Activated CD4-positive, alpha-beta T cell treated with anti-CD3 and anti-CD28 coated beads, Interleukin-2, amount 50 U/mL, for 48 hours (primary cell): ENCODE measurements at regions not wholly inside any gene's neighbourhood (a gene's known extent, or its start where the extent isn't known, plus 50 kb on each side); places are given as distances from the start of the nearest gene placed in this dataset.

Experiments used
- DNase-seq, 2 experiments: peaks; one replicate each; pipeline ENCODE4 v3.0.0-alpha.2; 2020

DNA sequence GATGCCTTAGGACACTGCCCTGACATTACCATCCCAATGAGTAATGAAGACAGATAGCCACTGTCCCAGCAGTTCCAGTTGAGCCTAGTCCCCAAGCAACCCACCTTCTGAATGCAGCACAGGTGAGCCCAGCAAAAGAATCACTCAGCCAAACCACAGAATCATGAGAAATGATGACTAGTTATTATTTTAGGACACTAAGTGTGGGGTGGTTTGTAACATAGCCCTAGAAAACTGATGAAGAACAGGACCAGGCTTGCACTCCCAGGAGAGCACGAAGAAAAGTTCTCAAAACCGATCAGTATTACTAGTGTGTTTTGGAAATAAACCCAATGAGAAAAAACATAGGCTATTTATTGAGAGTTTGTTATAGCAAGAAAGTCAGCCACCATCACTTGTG is 129.6 kb upstream of the CNTN6 start:
- no peak for DNase-seq

GRCh38 chr3:963755-964154 is 129.1 kb upstream of the CNTN6 start:
- no peak for DNase-seq

DNA sequence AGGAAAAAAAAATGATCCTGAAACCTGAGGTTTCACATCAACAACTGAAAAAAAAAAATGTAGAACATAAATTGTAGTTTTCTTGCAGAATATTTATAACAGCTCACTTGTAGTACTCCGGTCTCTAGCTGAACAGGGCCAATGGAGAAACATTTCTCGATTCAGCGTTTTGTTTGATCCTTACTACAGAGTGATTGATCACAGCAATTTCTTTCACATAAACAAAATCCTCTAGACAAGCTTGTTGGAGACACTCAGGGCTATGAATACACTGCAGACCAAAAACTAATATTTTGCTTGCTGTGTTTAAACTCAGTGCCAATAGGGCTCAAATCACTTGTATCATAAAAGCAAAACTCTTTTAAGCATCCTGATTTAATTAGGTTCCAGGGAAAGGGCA is 127.0 kb upstream of the CNTN6 start:
- no peak for DNase-seq

DNA sequence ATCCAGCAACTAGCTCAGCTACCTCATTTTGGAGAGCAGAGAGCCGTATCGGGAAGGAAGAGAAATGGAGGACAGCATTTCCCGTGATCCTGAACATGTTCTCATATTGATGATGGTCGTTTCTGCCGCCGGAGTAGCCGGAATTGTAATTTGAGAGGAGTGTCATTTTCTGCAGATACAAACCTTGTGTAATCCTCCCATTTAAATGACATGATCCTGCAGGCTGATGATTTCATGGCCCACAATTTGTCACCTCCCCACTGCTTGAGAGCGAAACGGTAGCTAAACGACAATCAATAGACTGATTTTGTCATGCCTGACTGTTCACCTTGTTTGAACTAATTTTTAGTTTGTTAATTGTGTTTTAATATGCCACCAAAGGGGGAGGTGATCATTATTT is 126.5 kb upstream of the CNTN6 start:
- no peak for DNase-seq

GRCh38 chr3:973340-973739 is 119.5 kb upstream of the CNTN6 start:
- no peak for DNase-seq

DNA sequence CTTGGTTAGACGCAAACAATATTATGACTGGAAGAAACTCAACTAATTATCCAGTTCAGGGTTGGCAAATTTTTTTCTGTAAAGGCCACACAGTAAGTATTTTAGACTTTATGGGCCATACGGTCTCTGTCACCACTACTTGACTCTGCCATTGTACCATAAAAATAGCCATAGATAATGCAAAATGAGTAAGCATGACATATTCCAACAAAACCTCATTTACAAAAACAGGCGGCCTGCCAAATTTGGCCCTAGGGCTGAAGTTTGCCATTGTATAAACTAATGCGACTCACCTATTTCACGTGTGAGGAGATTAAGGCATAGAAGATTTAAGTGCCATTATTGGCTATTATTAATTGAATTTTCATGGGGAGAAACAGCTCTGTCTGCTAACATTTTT is 116.8 kb upstream of the CNTN6 start:
- no peak for DNase-seq

- no peak for DNase-seq
These were observed 111.7 kb upstream of the CNTN6 start for GRCh38 chr3:981156-981555.

DNA sequence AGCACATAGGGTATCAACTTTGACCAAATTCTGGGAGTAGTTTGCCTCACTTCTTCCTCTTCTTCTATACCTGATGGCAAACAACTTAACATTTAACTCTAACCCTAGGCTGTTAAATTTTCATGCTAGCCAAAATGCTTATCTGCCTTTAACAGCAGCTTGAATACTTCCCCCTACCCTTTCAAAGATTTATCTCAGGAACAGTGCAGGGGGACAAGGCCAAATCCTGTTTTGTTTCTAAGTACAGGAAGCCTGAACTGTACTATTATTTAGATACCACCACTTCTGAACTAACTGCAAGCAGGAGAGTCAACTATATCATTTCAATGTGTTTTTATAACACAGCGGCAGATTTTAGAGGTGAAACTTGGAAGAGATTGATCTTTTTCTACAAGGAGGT is 104.0 kb upstream of the CNTN6 start:
- DNase-seq, result no peak

DNA sequence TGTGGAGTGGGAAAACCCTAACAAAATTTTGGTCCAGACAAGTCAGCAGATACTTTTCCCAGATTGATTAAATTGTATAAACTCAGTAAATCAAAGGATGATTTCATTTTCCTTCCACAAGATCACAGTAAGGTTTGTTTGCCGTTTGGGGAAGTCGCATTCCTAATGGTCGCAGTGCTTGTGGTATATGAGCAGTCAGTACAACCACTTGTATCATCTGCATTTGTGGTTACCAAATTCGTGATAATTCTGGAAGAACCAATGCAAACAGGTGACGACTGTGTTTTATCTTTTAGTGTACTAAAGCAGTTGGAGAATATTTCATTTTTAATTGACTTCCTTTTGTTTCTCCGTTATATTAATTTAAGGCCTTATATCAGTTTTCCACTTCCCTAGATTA is 100.0 kb upstream of the CNTN6 start:
- no peak for DNase-seq

GRCh38 chr3:1002010-1002409 is 90.8 kb upstream of the CNTN6 start:
- DNase-seq, result no peak

DNA sequence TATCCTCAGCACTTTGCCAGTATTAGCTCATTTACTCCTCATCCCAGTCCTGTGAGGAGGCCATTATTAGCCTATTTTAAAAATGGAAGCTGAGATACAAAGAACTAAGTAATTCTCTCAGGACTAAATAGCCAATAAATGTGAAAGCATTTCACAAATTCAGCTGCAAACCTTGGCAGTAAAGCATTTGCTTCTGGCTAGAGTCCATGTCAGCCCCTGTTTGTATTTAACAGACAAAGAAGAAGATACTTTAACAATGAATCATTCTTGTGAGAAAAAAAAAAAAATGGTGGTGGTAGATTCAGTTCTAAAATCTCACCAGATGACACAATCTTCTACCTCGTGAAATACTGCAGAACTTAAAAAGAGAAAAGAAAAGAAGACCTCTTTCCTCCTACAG is 85.0 kb upstream of the CNTN6 start:
- no peak for DNase-seq

- no peak for DNase-seq
These were observed 82.6 kb upstream of the CNTN6 start for GRCh38 chr3:1010228-1010627.

- DNase-seq, result no peak
These were observed 77.0 kb upstream of the CNTN6 start for GRCh38 chr3:1015826-1016225.

DNA sequence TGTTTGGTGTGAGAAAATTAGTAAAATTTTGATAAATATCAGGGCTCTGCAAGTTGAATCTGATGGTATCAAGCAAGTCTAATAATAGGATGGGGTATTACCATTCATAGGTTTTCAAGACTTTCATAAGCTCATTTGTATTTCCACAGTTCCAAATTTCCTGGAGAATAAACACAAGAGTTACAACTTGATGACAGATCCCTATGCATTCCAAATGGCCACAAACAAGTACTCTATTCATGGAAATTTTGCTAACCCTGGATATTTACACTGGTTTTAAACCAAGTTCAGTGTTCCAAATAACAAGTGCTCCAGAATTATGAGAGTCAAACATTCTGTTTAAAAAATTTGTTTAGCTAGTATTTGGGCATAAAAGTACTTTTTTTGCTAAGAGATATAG is 75.0 kb upstream of the CNTN6 start:
- no peak for DNase-seq

- DNase-seq, result no peak
These were observed 73.7 kb upstream of the CNTN6 start for GRCh38 chr3:1019157-1019556.

DNA sequence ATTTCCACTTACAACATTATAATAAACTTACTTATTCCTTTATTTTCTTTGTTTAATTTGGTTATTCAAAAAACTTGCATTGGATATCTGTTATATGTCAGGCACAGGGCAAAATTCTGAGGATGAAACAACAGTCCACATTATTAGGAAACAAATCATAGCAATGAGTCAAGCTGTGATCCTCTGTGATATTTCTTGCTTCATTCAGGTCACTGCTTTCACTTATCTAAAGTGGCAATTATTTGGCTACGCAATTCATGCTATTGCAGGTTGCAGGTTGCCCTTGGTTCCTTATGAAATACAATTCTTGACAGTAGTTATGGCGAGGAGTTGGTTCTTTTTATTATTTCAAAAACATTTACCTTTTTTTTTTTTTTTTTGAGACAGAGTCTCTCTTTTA is 66.4 kb upstream of the CNTN6 start:
- DNase-seq, result no peak

GRCh38 chr3:1036207-1036826 is 56.5 kb upstream of the CNTN6 start:
- DNase-seq, result no peak

- no peak for DNase-seq
These were observed 55.2 kb upstream of the CNTN6 start for GRCh38 chr3:1037631-1038030.
